IMR-90 (cell line): ENCODE measurements at regions not wholly inside any gene's neighbourhood (a gene's known extent, or its start where the extent isn't known, plus 50 kb on each side); places are given as distances from the start of the nearest gene placed in this dataset.
A peak's percentile ranks its signal among the peaks of the same experiment; 100 is the strongest.

Source experiments
- ATAC-seq: fragments of 200-7000 bp; cut with Tn5 transposase; 2 replicates; pipeline ENCODE4 v1.9.1; 2020; ENCODE audit warnings: low read depth, mild to moderate bottlenecking, moderate library complexity
- BruUV-seq: library from RNA; stranded (reverse); fragments of 400-500 nt; replicated peaks from 2 replicates; lab custom pipeline; 2021; lab: Mats Ljungman, UMichigan
- CTCF ChIA-PET: fragments of 300-600 bp; formaldehyde crosslinking; extraction: SDS; loops from one replicate; lab custom pipeline; 2021; ENCODE audit warnings: antibody characterized with exemption; lab: Yijun Ruan, JAX
- POLR2A ChIA-PET: fragments of 300-600 bp; sonication (Branson Sonifier 250); formaldehyde crosslinking; loops from one replicate; lab custom pipeline; 2022; ENCODE audit warnings: antibody characterized with exemption; ENCODE audit not compliant: unreplicated experiment; lab: Charles Lee
- DNase-seq: peaks from one replicate; pipeline ENCODE4 v3.0.0; 2013
- H2AFZ ChIP-seq: replicated peaks from 2 replicates; pipeline ENCODE3; 2013; ENCODE audit warnings: low read length, mild to moderate bottlenecking; ENCODE audit not compliant: poor library complexity
- H2AK5ac ChIP-seq: 2 replicates; pipeline ENCODE4 v1.6.1; 2013; ENCODE audit warnings: low read depth, low read length, inconsistent platforms
- H2AK9ac ChIP-seq: replicated peaks from 2 replicates; pipeline ENCODE3; 2013; ENCODE audit warnings: mild to moderate bottlenecking, low read depth, low read length, moderate library complexity; ENCODE audit not compliant: poor library complexity
- H2BK120ac ChIP-seq: 2 replicates; pipeline ENCODE4 v1.6.1; 2013; ENCODE audit warnings: low read depth, low read length, inconsistent platforms
- H2BK15ac ChIP-seq: 3 replicates; pipeline ENCODE4 v1.6.1; 2013; ENCODE audit warnings: low read depth, low read length, inconsistent platforms
- H2BK20ac ChIP-seq: 2 replicates; pipeline ENCODE4 v1.6.1; 2013; ENCODE audit warnings: low read depth, mild to moderate bottlenecking, inconsistent platforms, low read length, moderate library complexity
- H2BK5ac ChIP-seq: 2 replicates; pipeline ENCODE4 v1.6.1; 2013; ENCODE audit warnings: mild to moderate bottlenecking, low read depth, low read length, inconsistent platforms; ENCODE audit not compliant: poor library complexity, severe bottlenecking
- H3K14ac ChIP-seq: replicated peaks from 2 replicates; pipeline ENCODE4 v1.6.1; 2013; ENCODE audit warnings: low read depth, low read length, inconsistent platforms
- H3K18ac ChIP-seq: 2 replicates; pipeline ENCODE4 v1.6.1; 2013; ENCODE audit warnings: low read depth, low read length, control low read depth
- H3K23ac ChIP-seq: 2 replicates; pipeline ENCODE4 v1.6.1; 2013; ENCODE audit warnings: low read depth, low read length, inconsistent platforms
- H3K27ac ChIP-seq: 2 replicates; pipeline ENCODE4 v1.5.1; 2013; ENCODE audit warnings: mild to moderate bottlenecking, control low read depth, low read length; ENCODE audit not compliant: insufficient read depth
- H3K27me3 ChIP-seq: 2 replicates; pipeline ENCODE4 v1.6.1; 2013; ENCODE audit warnings: low read length; ENCODE audit not compliant: control insufficient read depth, insufficient read depth
- H3K36me3 ChIP-seq: 2 replicates; pipeline ENCODE4 v1.6.1; 2013; ENCODE audit warnings: low read length, mixed read lengths; ENCODE audit not compliant: control insufficient read depth, insufficient read depth
- H3K4ac ChIP-seq: 2 replicates; pipeline ENCODE4 v1.6.1; 2013; ENCODE audit warnings: low read depth, low read length, inconsistent platforms
- H3K4me1 ChIP-seq: 2 replicates; pipeline ENCODE4 v1.6.1; 2013; ENCODE audit warnings: low read length, mixed read lengths; ENCODE audit not compliant: control insufficient read depth, insufficient read depth
- H3K4me2 ChIP-seq: 2 replicates; pipeline ENCODE4 v1.6.1; 2013; ENCODE audit warnings: low read depth, mild to moderate bottlenecking, control low read depth, low read length, moderate library complexity
- H3K4me3 ChIP-seq: 2 replicates; pipeline ENCODE4 v1.5.1; 2013; ENCODE audit warnings: low read depth, mild to moderate bottlenecking, control low read depth, low read length, moderate library complexity; ENCODE audit not compliant: insufficient read depth
- H3K56ac ChIP-seq: 2 replicates; pipeline ENCODE4 v1.6.1; 2013; ENCODE audit warnings: low read length, inconsistent platforms; ENCODE audit not compliant: insufficient read depth; ENCODE audit errors: extremely low read depth
- H3K79me1 ChIP-seq, 2 experiments: 2 replicates each; pipeline ENCODE4 v1.6.1; 2013; ENCODE audit warnings: low read length in 2 of 2, inconsistent platforms in 1 of 2, low read depth in 1 of 2
- H3K9ac ChIP-seq: 2 replicates; pipeline ENCODE4 v1.6.1; 2013; ENCODE audit warnings: low read depth, low read length, control low read depth
- H3K9me1 ChIP-seq: 2 replicates; pipeline ENCODE4 v1.6.1; 2013; ENCODE audit warnings: low read length, inconsistent platforms; ENCODE audit not compliant: insufficient read depth
- H3K9me3 ChIP-seq: 2 replicates; pipeline ENCODE4 v1.6.1; 2013; ENCODE audit warnings: low read length; ENCODE audit not compliant: control insufficient read depth, insufficient read depth
- H4K20me1 ChIP-seq: 2 replicates; pipeline ENCODE4 v1.6.1; 2013; ENCODE audit warnings: low read length, inconsistent platforms; ENCODE audit not compliant: insufficient read depth
- H4K5ac ChIP-seq: 2 replicates; pipeline ENCODE4 v1.6.1; 2013; ENCODE audit warnings: mild to moderate bottlenecking, low read depth, low read length, control low read depth
- H4K8ac ChIP-seq, 2 experiments: 2 replicates each; pipeline ENCODE4 v1.6.1; 2013; ENCODE audit warnings: low read depth in 2 of 2, low read length in 2 of 2, control low read depth in 1 of 2, inconsistent platforms in 1 of 2
- H4K91ac ChIP-seq: 2 replicates; pipeline ENCODE4 v1.6.1; 2013; ENCODE audit warnings: low read depth, low read length, inconsistent platforms; ENCODE audit not compliant: insufficient read depth
- MAFK ChIP-seq: IDR thresholded peaks from 2 replicates; pipeline ENCODE4 v1.6.1; 2012; ENCODE audit warnings: low read depth, low read length, improper control_type of control experiment
- RCOR1 ChIP-seq: IDR thresholded peaks from 2 replicates; pipeline ENCODE4 v1.6.1; 2012; ENCODE audit warnings: mild to moderate bottlenecking, low read length, improper control_type of control experiment; ENCODE audit not compliant: insufficient replicate concordance
- WGBS, 2 experiments: methylation state at CpG; one replicate each; pipeline versions ENCODE4 v1.1.5 to v1.1.7; 2013; ENCODE audit warnings: missing lambda C conversion rate in 2 of 2; ENCODE audit not compliant: insufficient read length in 1 of 2; ENCODE audit errors: extremely low coverage in 2 of 2; 5-methylcytosine and 5-hydroxymethylcytosine counted together
- dilution Hi-C: fragments of 300-500 bp; cut with HindIII; formaldehyde crosslinking; loops from one replicate; pipeline ENCODE4 v1.14.3; 2018; ENCODE audit warnings: low sequenced_read_pairs; ENCODE audit not compliant: unreplicated experiment
- in situ Hi-C: fragments of 300-500 bp; cut with MboI; formaldehyde crosslinking; loops from 3 replicates; pipeline ENCODE4 v1.14.3; 2019; ENCODE audit warnings: low sequenced_read_pairs, inconsistent platforms, mixed read lengths
- intact Hi-C: fragments of 100-400 bp; cut with micrococcal nuclease; formaldehyde crosslinking; loops from 2 replicates; pipeline ENCODE4 v1.10.0; 2022

DNA sequence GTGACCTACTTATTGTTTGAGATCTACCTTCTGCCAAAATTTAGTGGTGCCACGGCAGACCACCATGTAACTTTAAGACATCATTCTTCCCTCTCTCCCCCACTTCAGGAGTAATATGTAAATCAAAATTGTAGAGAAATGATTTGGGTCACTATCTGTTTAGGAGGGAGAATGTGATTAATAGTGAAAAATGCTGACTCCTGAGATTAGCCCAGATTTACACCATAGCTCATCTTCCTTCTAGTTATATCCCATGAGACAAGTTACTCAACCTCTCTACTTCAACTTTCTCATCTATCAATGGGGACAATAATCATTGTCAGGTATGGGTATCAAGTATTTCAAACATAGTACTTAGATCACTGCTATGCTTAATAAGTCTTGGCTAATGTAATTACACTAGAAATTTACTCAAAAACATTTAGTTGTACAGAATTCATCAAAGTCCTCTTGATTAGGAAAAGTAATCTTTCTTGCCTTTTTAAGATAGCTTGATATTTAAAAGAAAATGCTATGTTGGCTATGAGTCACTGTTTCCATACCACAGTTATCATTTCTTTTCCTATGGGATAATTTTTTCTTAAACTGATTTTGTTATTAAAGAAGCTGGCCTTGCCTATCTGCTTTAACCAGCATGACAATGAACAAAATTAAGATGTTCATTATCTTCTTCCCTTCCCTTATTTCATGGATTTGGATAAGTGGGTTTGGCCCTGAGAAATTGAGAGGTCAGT is 1038.9 kb upstream of the ZEB2 start:
- H3K4me2 ChIP-seq = no peak overlapping the region
- H4K91ac ChIP-seq = no peak overlapping the region
- BruUV-seq = no TSS peak
- no peak overlapping the region for H2BK15ac ChIP-seq
- H2AK5ac ChIP-seq = no peak overlapping the region
- H3K18ac ChIP-seq = no peak overlapping the region
- intact Hi-C loops = no loop called here
- ATAC-seq (no peak), DNase-seq (peak; percentile 43)
- in situ Hi-C loops = no loop called here
- no peak overlapping the region for H2BK5ac ChIP-seq
- H3K9ac ChIP-seq = no peak overlapping the region
- H2BK120ac ChIP-seq = no peak overlapping the region
- no peaks in the 10 kb centered on the region for H4K20me1 ChIP-seq
- H3K27ac ChIP-seq = no peak overlapping the region
- no peak overlapping the region for H4K5ac ChIP-seq
- H3K14ac ChIP-seq = no peak overlapping the region
- dilution Hi-C loops = no loop called here
- ChIA-PET CTCF (interaction anchor here (1.3 kb wide), 1 partner anchor 9 kb away, joined by 3 read pairs; no protein-coding TSS in a partner anchor), POLR2A (no interaction called here)
- no peaks in the 10 kb centered on the region for H3K79me1 ChIP-seq
- H3K9me3 ChIP-seq = no peaks in the 10 kb centered on the region
- no peaks in the 10 kb centered on the region for H3K27me3 ChIP-seq
- H4K8ac ChIP-seq = no peak overlapping the region
- H3K23ac ChIP-seq = no peak overlapping the region
- peak; percentile 60 for TF ChIP-seq MAFK
- no peak for TF ChIP-seq RCOR1
- no peak overlapping the region for H2AFZ ChIP-seq
- no peak overlapping the region for H3K56ac ChIP-seq
- no peaks in the 10 kb centered on the region for H3K36me3 ChIP-seq
- WGBS, 2 experiments = no CpG with 5 or more reads among the region's 1 CpG
- no peak overlapping the region for H2BK20ac ChIP-seq
- H3K4ac ChIP-seq = no peak overlapping the region
- H2AK9ac ChIP-seq = no peak overlapping the region
- no peaks in the 10 kb centered on the region for H3K9me1 ChIP-seq
- no peaks in the 10 kb centered on the region for H3K4me1 ChIP-seq
- no peak overlapping the region for H3K4me3 ChIP-seq
